Muscle of leg (tissue), 3 donors: ENCODE measurements at regions not wholly inside any gene's neighbourhood (a gene's known extent, or its start where the extent isn't known, plus 50 kb on each side); places are given as distances from the start of the nearest gene placed in this dataset.

Experiments
- DNase-seq: peaks from one replicate; pipeline ENCODE4 v3.0.0; 2013
- H3K27ac ChIP-seq: one replicate; pipeline ENCODE4 v1.5.1; 2013; ENCODE audit warnings: mild to moderate bottlenecking, low read length, control low read depth
- H3K27me3 ChIP-seq: one replicate; pipeline ENCODE4 v1.6.1; 2013; ENCODE audit warnings: low read length; ENCODE audit not compliant: control insufficient read depth, insufficient read depth
- H3K36me3 ChIP-seq: one replicate; pipeline ENCODE4 v1.6.1; 2013; ENCODE audit warnings: low read length; ENCODE audit not compliant: control insufficient read depth, insufficient read depth
- H3K4me1 ChIP-seq: one replicate; pipeline ENCODE4 v1.6.1; 2013; ENCODE audit warnings: low read length; ENCODE audit not compliant: control insufficient read depth, insufficient read depth
- H3K4me3 ChIP-seq: one replicate; pipeline ENCODE4 v1.5.1; 2013; ENCODE audit warnings: low read length, control low read depth
- H3K9me3 ChIP-seq: replicated peaks from 2 replicates; pipeline ENCODE4 v1.6.1; 2013; ENCODE audit warnings: low read depth, low read length; ENCODE audit not compliant: control insufficient read depth
- WGBS: methylation state at CpG from one replicate; pipeline ENCODE4 v1.1.5; 2013; ENCODE audit warnings: missing lambda C conversion rate; ENCODE audit not compliant: insufficient coverage; 5-methylcytosine and 5-hydroxymethylcytosine counted together

GRCh38 chr6:23678626-23679025 lies 447.4 kb upstream of the NRSN1 start:
- Histone ChIP-seq H3K27me3 (no peaks in the 10 kb centered on the region), H3K4me1 (no peaks in the 10 kb centered on the region), H3K4me3 (no peak overlapping the region), H3K36me3 (no peaks in the 10 kb centered on the region), H3K27ac (no peak overlapping the region), H3K9me3 (no peaks in the 10 kb centered on the region)
- WGBS = no CpG with 5 or more reads among the region's 3 CpGs
- DNase-seq = no peak

- 53% methylated on average over 2 of the region's 3 CpGs for WGBS
- no peaks in the 10 kb centered on the region for H3K27me3 ChIP-seq
Measured at GRCh38 chr6:23681743-23682142, 444.3 kb upstream of the NRSN1 start.

GRCh38 chr6:23688650-23689049 lies 437.4 kb upstream of the NRSN1 start:
- H3K4me3 ChIP-seq = no peak overlapping the region
- WGBS = 78% methylated on average over 3 of the region's 15 CpGs
- no peak overlapping the region for H3K27ac ChIP-seq
- H3K4me1 ChIP-seq = no peaks in the 10 kb centered on the region
- H3K36me3 ChIP-seq = no peaks in the 10 kb centered on the region
- no peaks in the 10 kb centered on the region for H3K27me3 ChIP-seq
- no peaks in the 10 kb centered on the region for H3K9me3 ChIP-seq
- no peak for DNase-seq

More at GRCh38 chr6:23681743-23682142, 444.3 kb upstream of the NRSN1 start:
- H3K36me3 ChIP-seq = no peaks in the 10 kb centered on the region
- no peaks in the 10 kb centered on the region for H3K4me1 ChIP-seq
- no peak overlapping the region for H3K4me3 ChIP-seq
- no peak for DNase-seq
- H3K9me3 ChIP-seq = no peaks in the 10 kb centered on the region
- H3K27ac ChIP-seq = no peak overlapping the region

GRCh38 chr6:23690453-23691049 lies 435.5 kb upstream of the NRSN1 start:
- Histone ChIP-seq H3K36me3 (no peaks in the 10 kb centered on the region), H3K4me3 (no peak overlapping the region), H3K4me1 (no peaks in the 10 kb centered on the region), H3K27me3 (no peaks in the 10 kb centered on the region), H3K9me3 (no peaks in the 10 kb centered on the region), H3K27ac (no peak overlapping the region)
- WGBS = 50% methylated on average over 2 of the region's 5 CpGs
- DNase-seq = peak; percentile 16

GRCh38 chr6:23692184-23692583 lies 433.8 kb upstream of the NRSN1 start:
- no CpG with 5 or more reads among the region's 2 CpGs for WGBS
- no peak for DNase-seq
- Histone ChIP-seq H3K9me3 (no peaks in the 10 kb centered on the region), H3K36me3 (no peaks in the 10 kb centered on the region), H3K27ac (no peak overlapping the region), H3K4me1 (no peaks in the 10 kb centered on the region), H3K4me3 (no peak overlapping the region), H3K27me3 (no peaks in the 10 kb centered on the region)

GRCh38 chr6:23696992-23697391 lies 429.0 kb upstream of the NRSN1 start:
- Histone ChIP-seq H3K27ac (no peak overlapping the region), H3K4me1 (no peaks in the 10 kb centered on the region), H3K9me3 (no peaks in the 10 kb centered on the region), H3K36me3 (no peaks in the 10 kb centered on the region), H3K4me3 (no peak overlapping the region), H3K27me3 (no peaks in the 10 kb centered on the region)
- WGBS = 12% methylated on average over 3 of the region's 4 CpGs
- peak; percentile 74 for DNase-seq

- WGBS = no CpG with 5 or more reads among the region's 2 CpGs
- Histone ChIP-seq H3K27me3 (no peaks in the 10 kb centered on the region), H3K4me1 (peaks cover 4% of the 10 kb centered on the region), H3K36me3 (no peaks in the 10 kb centered on the region), H3K27ac (peak overlapping the region; percentile 88), H3K4me3 (no peak overlapping the region), H3K9me3 (no peaks in the 10 kb centered on the region)
- DNase-seq = peak; percentile 45
Measured at GRCh38 chr6:23704479-23705052, 421.4 kb upstream of the NRSN1 start.

- Histone ChIP-seq H3K4me1 (peaks cover 4% of the 10 kb centered on the region), H3K4me3 (no peak overlapping the region), H3K9me3 (no peaks in the 10 kb centered on the region), H3K27ac (peak overlapping the region; percentile 88), H3K27me3 (no peaks in the 10 kb centered on the region), H3K36me3 (no peaks in the 10 kb centered on the region)
- peak; percentile 45 for DNase-seq
- WGBS = no CpG with 5 or more reads among the region's 2 CpGs
Measured at GRCh38 chr6:23705697-23706096, 420.3 kb upstream of the NRSN1 start.

- DNase-seq = no peak
- H3K27ac ChIP-seq = no peak overlapping the region
- WGBS = 94% methylated on average over 2 of the region's 3 CpGs
- no peaks in the 10 kb centered on the region for H3K4me1 ChIP-seq
- no peaks in the 10 kb centered on the region for H3K9me3 ChIP-seq
- no peak overlapping the region for H3K4me3 ChIP-seq
- no peaks in the 10 kb centered on the region for H3K27me3 ChIP-seq
- no peaks in the 10 kb centered on the region for H3K36me3 ChIP-seq
Measured at GRCh38 chr6:23712756-23713155, 413.3 kb upstream of the NRSN1 start.

- DNase-seq = no peak
- no peaks in the 10 kb centered on the region for H3K4me1 ChIP-seq
- no CpG with 5 or more reads among the region's 1 CpG for WGBS
- no peak overlapping the region for H3K4me3 ChIP-seq
- H3K36me3 ChIP-seq = no peaks in the 10 kb centered on the region
- H3K9me3 ChIP-seq = no peaks in the 10 kb centered on the region
- no peaks in the 10 kb centered on the region for H3K27me3 ChIP-seq
- H3K27ac ChIP-seq = no peak overlapping the region
Measured at GRCh38 chr6:23713211-23713610, 412.8 kb upstream of the NRSN1 start.

- 50% methylated on average over 2 of the region's 2 CpGs for WGBS
- Histone ChIP-seq H3K27me3 (no peaks in the 10 kb centered on the region), H3K36me3 (no peaks in the 10 kb centered on the region), H3K4me3 (no peak overlapping the region), H3K4me1 (no peaks in the 10 kb centered on the region), H3K27ac (no peak overlapping the region), H3K9me3 (no peaks in the 10 kb centered on the region)
- peak; percentile 25 for DNase-seq
Measured at GRCh38 chr6:23728707-23729106, 397.3 kb upstream of the NRSN1 start.
